H9 (cell line): ENCODE measurements at regions not wholly inside any gene's neighbourhood (a gene's known extent, or its start where the extent isn't known, plus 50 kb on each side); places are given as distances from the start of the nearest gene placed in this dataset.

Source experiments
- DNase-seq: peaks from one replicate; pipeline ENCODE4 v3.0.0-alpha.2; 2017
- H2AFZ ChIP-seq: one replicate; pipeline ENCODE4 v1.6.1; 2013; ENCODE audit warnings: mild to moderate bottlenecking, low read length, control low read depth, moderate library complexity
- H2AK5ac ChIP-seq: 2 replicates; pipeline ENCODE4 v1.6.1; 2013; ENCODE audit warnings: low read length, control low read depth, mixed read lengths; ENCODE audit not compliant: insufficient read length
- H2BK120ac ChIP-seq: one replicate; pipeline ENCODE4 v1.6.1; 2013; ENCODE audit warnings: low read depth, mild to moderate bottlenecking, low read length, control low read depth, inconsistent platforms; ENCODE audit not compliant: poor library complexity, severe bottlenecking
- H2BK12ac ChIP-seq: 2 replicates; pipeline ENCODE4 v1.6.1; 2013; ENCODE audit warnings: low read length, control low read depth, mixed read lengths, low read depth; ENCODE audit not compliant: insufficient read length
- H2BK15ac ChIP-seq: 2 replicates; pipeline ENCODE4 v1.6.1; 2013; ENCODE audit warnings: low read depth, low read length, control low read depth
- H2BK20ac ChIP-seq: one replicate; pipeline ENCODE4 v1.6.1; 2013; ENCODE audit warnings: low read depth, mild to moderate bottlenecking, low read length, control low read depth, inconsistent platforms; ENCODE audit not compliant: poor library complexity, severe bottlenecking
- H2BK5ac ChIP-seq: 2 replicates; pipeline ENCODE4 v1.6.1; 2013; ENCODE audit warnings: low read length, control low read depth, mixed read lengths; ENCODE audit not compliant: insufficient read length
- H3K14ac ChIP-seq: 2 replicates; pipeline ENCODE4 v1.6.1; 2013; ENCODE audit warnings: low read length, control low read depth; ENCODE audit not compliant: insufficient read depth
- H3K18ac ChIP-seq: 2 replicates; pipeline ENCODE4 v1.6.1; 2013; ENCODE audit warnings: low read depth, mild to moderate bottlenecking, mixed read lengths, low read length, control low read depth; ENCODE audit not compliant: insufficient read length
- H3K23ac ChIP-seq: 2 replicates; pipeline ENCODE4 v1.6.1; 2013; ENCODE audit warnings: low read length, control low read depth, mixed read lengths, low read depth; ENCODE audit not compliant: insufficient read length
- H3K23me2 ChIP-seq: 2 replicates; pipeline ENCODE4 v1.6.1; 2013; ENCODE audit warnings: low read depth, mild to moderate bottlenecking, mixed read lengths, low read length, control low read depth; ENCODE audit not compliant: insufficient read length, poor library complexity, severe bottlenecking
- H3K27ac ChIP-seq: 2 replicates; pipeline ENCODE4 v1.5.1; 2013; ENCODE audit warnings: low read length, control low read depth, mixed read lengths, low read depth; ENCODE audit not compliant: insufficient read length
- H3K27me3 ChIP-seq: 2 replicates; pipeline ENCODE4 v1.6.1; 2013; ENCODE audit warnings: low read length, control low read depth, inconsistent platforms; ENCODE audit not compliant: insufficient read depth
- H3K4ac ChIP-seq: 2 replicates; pipeline ENCODE4 v1.6.1; 2013; ENCODE audit warnings: low read depth, mild to moderate bottlenecking, control low read depth, inconsistent platforms, low read length, moderate library complexity
- H3K4me1 ChIP-seq: 2 replicates; pipeline ENCODE4 v1.6.1; 2013; ENCODE audit warnings: low read length, control low read depth, inconsistent platforms; ENCODE audit not compliant: insufficient read depth
- H3K4me2 ChIP-seq: 2 replicates; pipeline ENCODE4 v1.6.1; 2013; ENCODE audit warnings: low read length, control low read depth, mixed read lengths; ENCODE audit not compliant: insufficient read length, insufficient read depth
- H3K56ac ChIP-seq: 2 replicates; pipeline ENCODE4 v1.6.1; 2013; ENCODE audit warnings: low read depth, mild to moderate bottlenecking, mixed read lengths, low read length, control low read depth; ENCODE audit not compliant: insufficient read length
- H3K79me1 ChIP-seq: 2 replicates; pipeline ENCODE4 v1.6.1; 2013; ENCODE audit warnings: low read depth, mild to moderate bottlenecking, moderate library complexity, low read length, control low read depth, inconsistent platforms; ENCODE audit not compliant: insufficient read depth, poor library complexity, severe bottlenecking
- H3K79me2 ChIP-seq: 2 replicates; pipeline ENCODE4 v1.6.1; 2013; ENCODE audit warnings: low read length, control low read depth, inconsistent platforms; ENCODE audit not compliant: insufficient read depth
- H3K9ac ChIP-seq: 2 replicates; pipeline ENCODE4 v1.6.1; 2013; ENCODE audit warnings: low read length, control low read depth, mixed read lengths; ENCODE audit not compliant: insufficient read length; ENCODE audit errors: extremely low read depth
- H3K9me3 ChIP-seq: one replicate; pipeline ENCODE4 v1.6.1; 2013; ENCODE audit warnings: low read depth, low read length, inconsistent platforms; ENCODE audit not compliant: control insufficient read depth
- H3T11ph ChIP-seq: one replicate; pipeline ENCODE4 v1.6.1; 2013; ENCODE audit warnings: mild to moderate bottlenecking, low read length, control low read depth, inconsistent platforms
- H4K20me1 ChIP-seq: one replicate; pipeline ENCODE4 v1.6.1; 2013; ENCODE audit not compliant: control insufficient read depth, insufficient read length, insufficient read depth
- H4K5ac ChIP-seq: 2 replicates; pipeline ENCODE4 v1.6.1; 2013; ENCODE audit warnings: low read depth, mild to moderate bottlenecking, mixed read lengths, low read length, control low read depth; ENCODE audit not compliant: insufficient read length
- H4K8ac ChIP-seq: replicated peaks from 2 replicates; pipeline ENCODE4 v1.6.1; 2013; ENCODE audit warnings: low read length, control low read depth, mixed read lengths, low read depth; ENCODE audit not compliant: insufficient read length
- H4K91ac ChIP-seq: 2 replicates; pipeline ENCODE4 v1.6.1; 2013; ENCODE audit warnings: low read depth, mild to moderate bottlenecking, moderate library complexity, mixed read lengths, low read length, control low read depth; ENCODE audit not compliant: insufficient read length
- H3K27ac Mint-ChIP-seq, 3 experiments: 2 replicates in 2 of 3; 3 replicates in 1 of 3; pipeline ENCODE4 v1.8.0; 2020 to 2021; ENCODE audit warnings: mixed read lengths in 3 of 3, mild to moderate bottlenecking in 1 of 3, moderate library complexity in 1 of 3
- H3K27me3 Mint-ChIP-seq: 2 replicates; pipeline ENCODE4 v1.8.0; 2021; ENCODE audit warnings: low read depth, mild to moderate bottlenecking, moderate library complexity, mixed read lengths
- H3K36me3 Mint-ChIP-seq, 3 experiments: 2 replicates in 2 of 3; 3 replicates in 1 of 3; pipeline ENCODE4 v1.8.0; 2020 to 2021; ENCODE audit warnings: low read depth in 3 of 3, mixed read lengths in 3 of 3; ENCODE audit not compliant: insufficient read depth in 1 of 3
- H3K4me1 Mint-ChIP-seq, 2 experiments: 2 replicates each; pipeline ENCODE4 v1.8.0; 2020; ENCODE audit warnings: mixed read lengths in 2 of 2
- H3K4me3 Mint-ChIP-seq, 2 experiments: 2 replicates in 1 of 2; 3 replicates in 1 of 2; pipeline ENCODE4 v1.8.0; 2020 to 2021; ENCODE audit warnings: mild to moderate bottlenecking in 2 of 2, mixed read lengths in 2 of 2, moderate library complexity in 1 of 2
- H3K9me3 Mint-ChIP-seq, 2 experiments: 2 replicates in 1 of 2; 3 replicates in 1 of 2; pipeline ENCODE4 v1.8.0; 2020; ENCODE audit warnings: mild to moderate bottlenecking in 2 of 2, mixed read lengths in 2 of 2, moderate library complexity in 1 of 2
- CTCF ChIP-seq: fragments of 200-600 bp; sonication (generic); conservative IDR thresholded peaks from 3 replicates; pipeline ENCODE4 v1.8.0; 2021; ENCODE audit warnings: antibody characterized with exemption, mild to moderate bottlenecking
- WGBS: extraction: QIAGEN DNeasy Blood & Tissue Kit; methylation state at CpG from one replicate; pipeline ENCODE4 v1.1.7; 2013; ENCODE audit warnings: missing lambda C conversion rate, low lambda C conversion rate, mixed read lengths; ENCODE audit not compliant: insufficient read length; ENCODE audit errors: extremely low coverage; 5-methylcytosine and 5-hydroxymethylcytosine counted together

- H3K79me2 ChIP-seq, result no peaks in the 10 kb centered on the region
- no CpG with 5 or more reads among the region's 4 CpGs for WGBS
- H3K4me3 Mint-ChIP-seq, result no peak overlapping the region
Measured at GRCh38 chr6:142666599-142667185, 278.3 kb downstream of the HIVEP2 start.

More at GRCh38 chr6:142666599-142667185, 278.3 kb downstream of the HIVEP2 start:
- Histone ChIP-seq H4K8ac (no peak overlapping the region), H3K4me1 (no peaks in the 10 kb centered on the region), H2AK5ac (no peak overlapping the region), H2BK120ac (no peak overlapping the region), H3K79me1 (no peaks in the 10 kb centered on the region), H4K20me1 (no peaks in the 10 kb centered on the region), H4K5ac (no peak overlapping the region), H3K4ac (no peak overlapping the region), H3K9me3 (peaks cover 4% of the 10 kb centered on the region), H4K91ac (no peak overlapping the region), H3K9ac (no peak overlapping the region), H2BK12ac (no peak overlapping the region), H3K27me3 (no peaks in the 10 kb centered on the region), H3T11ph (no peak overlapping the region), H2AFZ (no peak overlapping the region), H3K14ac (no peak overlapping the region), H3K56ac (no peak overlapping the region), H3K27ac (no peak overlapping the region), H2BK20ac (no peak overlapping the region), H3K4me2 (no peak overlapping the region), H2BK5ac (no peak overlapping the region), H2BK15ac (no peak overlapping the region), H3K23me2 (no peaks in the 10 kb centered on the region), H3K18ac (no peak overlapping the region), H3K23ac (no peak overlapping the region)
- Mint-ChIP-seq H3K4me1 (no peaks in the 10 kb centered on the region), H3K9me3 (peaks cover 18 to 21% of the 10 kb centered on the region in 2 experiments), H3K36me3 (peaks cover 19 to 20% (median 20%) of the 10 kb centered on the region in 3 experiments), H3K27ac (no peak overlapping the region), H3K27me3 (no peaks in the 10 kb centered on the region)
- TF ChIP-seq CTCF, result no peak
- no peak for DNase-seq
